HL-60 (cell line): ENCODE measurements at regions not wholly inside any gene's neighbourhood (a gene's known extent, or its start where the extent isn't known, plus 50 kb on each side); places are given as distances from the start of the nearest gene placed in this dataset.

Experiments used
- DNase-seq, 2 experiments: peaks; one replicate each; pipeline ENCODE4 v3.0.0-alpha.2; 2010 to 2020; ENCODE audit warnings: low read depth in 1 of 2, low spot score in 1 of 2
- H3K27ac ChIP-seq: fragments of 250-450 bp; sonication (Bioruptor Pico); replicated peaks from 2 replicates; pipeline ENCODE4 v1.5.1; 2020; ENCODE audit warnings: mild to moderate bottlenecking, moderate library complexity
- H3K27me3 ChIP-seq: fragments of 250-450 bp; sonication (Bioruptor Pico); 2 replicates; pipeline ENCODE4 v1.5.1; 2021; ENCODE audit warnings: mild to moderate bottlenecking, moderate library complexity; ENCODE audit not compliant: insufficient read depth, poor library complexity, severe bottlenecking
- H3K4me3 ChIP-seq: replicated peaks from 2 replicates; pipeline ENCODE4 v1.5.1; 2011; ENCODE audit warnings: mild to moderate bottlenecking, control low read depth, low read length; ENCODE audit not compliant: insufficient read depth
- CTCF ChIP-seq: IDR thresholded peaks from one replicate; pipeline ENCODE4 v1.5.1; 2011; ENCODE audit warnings: low read length, control low read depth, inconsistent platforms; ENCODE audit not compliant: insufficient read depth
- GABPA ChIP-seq: IDR thresholded peaks from 2 replicates; pipeline ENCODE4 v1.6.1; 2012; ENCODE audit warnings: low read depth
- POLR2AphosphoS5 ChIP-seq: IDR thresholded peaks from 2 replicates; pipeline ENCODE4 v1.6.1; 2012; ENCODE audit warnings: low read depth
- REST ChIP-seq: IDR thresholded peaks from 2 replicates; pipeline ENCODE4 v1.6.1; 2012; ENCODE audit warnings: low read depth; ENCODE audit not compliant: insufficient replicate concordance
- SPI1 ChIP-seq: IDR thresholded peaks from 2 replicates; pipeline ENCODE4 v1.6.1; 2012; ENCODE audit warnings: low read depth, mild to moderate bottlenecking, borderline replicate concordance

GRCh38 chr2:83471655-83472054 is 987.4 kb downstream of the SUCLG1 start:
- no peak for TF ChIP-seq REST
- no peak for TF ChIP-seq CTCF
- no peak for TF ChIP-seq SPI1
- Histone ChIP-seq H3K27ac (no peak overlapping the region), H3K4me3 (no peak overlapping the region), H3K27me3 (no peaks in the 10 kb centered on the region)
- DNase-seq = no peak

- H3K4me3 ChIP-seq = no peak overlapping the region
Measured at GRCh38 chr2:83470928-83471327, 988.2 kb downstream of the SUCLG1 start.

DNA sequence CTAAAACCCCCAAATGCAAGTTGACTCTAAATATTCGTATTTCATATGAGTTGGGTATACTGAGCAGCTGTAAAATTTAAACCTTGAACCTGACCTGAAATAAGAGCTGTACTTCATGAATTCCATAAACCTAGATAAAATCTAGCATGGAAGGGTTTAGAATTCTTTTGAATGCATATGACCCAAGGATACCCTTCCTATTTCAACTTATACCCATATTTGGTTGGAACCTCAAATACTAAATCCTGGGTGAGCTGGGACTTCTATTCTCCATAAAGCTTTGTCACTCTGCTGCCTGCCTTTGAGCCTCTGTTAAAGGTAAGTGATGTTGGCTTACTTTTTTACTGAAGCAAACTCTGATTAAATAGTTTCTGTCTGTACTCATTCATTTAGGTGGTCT is 994.6 kb downstream of the SUCLG1 start:
- TF ChIP-seq CTCF (no peak), REST (no peak), POLR2AphosphoS5 (no peak), GABPA (no peak), SPI1 (no peak)
- H3K4me3 ChIP-seq = no peak overlapping the region
- no peak overlapping the region for H3K27ac ChIP-seq
- DNase-seq = no peak
- no peaks in the 10 kb centered on the region for H3K27me3 ChIP-seq

More at GRCh38 chr2:83470928-83471327, 988.2 kb downstream of the SUCLG1 start:
- Histone ChIP-seq H3K27me3 (no peaks in the 10 kb centered on the region), H3K27ac (no peak overlapping the region)
- no peak for DNase-seq
- TF ChIP-seq GABPA = no peak
- TF ChIP-seq REST = no peak
- no peak for TF ChIP-seq SPI1
- TF ChIP-seq CTCF = no peak
- no peak for TF ChIP-seq POLR2AphosphoS5
